ENCODE measurements at regions not wholly inside any gene's neighbourhood (a gene's known extent, or its start where the extent isn't known, plus 50 kb on each side); places are given as distances from the start of the nearest gene placed in this dataset.

DNA sequence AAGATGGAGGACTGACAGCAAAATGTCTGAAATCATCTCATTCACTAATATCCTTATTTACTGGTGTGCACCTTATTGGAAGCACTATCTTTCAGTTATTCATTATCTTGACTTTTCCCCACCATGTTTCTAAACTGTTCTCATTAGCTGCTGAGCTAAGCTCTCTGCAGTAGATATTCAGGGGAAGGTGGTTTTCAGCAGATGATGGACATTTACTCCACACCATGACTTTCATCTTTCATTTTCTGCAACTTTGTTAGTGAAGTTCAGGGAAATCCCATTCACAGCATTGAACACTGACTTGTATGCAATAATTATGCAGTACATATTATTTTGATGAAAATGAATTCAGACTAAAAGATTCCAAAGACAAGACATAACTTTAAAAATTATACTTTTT lies 373.6 kb upstream of the FLRT2 start:
- no peaks in the 10 kb centered on the region for H3K27me3 ChIP-seq (ENCODE audit: control insufficient read depth, insufficient read depth, low read length)
- no peak overlapping the region for H2AFZ ChIP-seq
- TF ChIP-seq, protein P1, sequence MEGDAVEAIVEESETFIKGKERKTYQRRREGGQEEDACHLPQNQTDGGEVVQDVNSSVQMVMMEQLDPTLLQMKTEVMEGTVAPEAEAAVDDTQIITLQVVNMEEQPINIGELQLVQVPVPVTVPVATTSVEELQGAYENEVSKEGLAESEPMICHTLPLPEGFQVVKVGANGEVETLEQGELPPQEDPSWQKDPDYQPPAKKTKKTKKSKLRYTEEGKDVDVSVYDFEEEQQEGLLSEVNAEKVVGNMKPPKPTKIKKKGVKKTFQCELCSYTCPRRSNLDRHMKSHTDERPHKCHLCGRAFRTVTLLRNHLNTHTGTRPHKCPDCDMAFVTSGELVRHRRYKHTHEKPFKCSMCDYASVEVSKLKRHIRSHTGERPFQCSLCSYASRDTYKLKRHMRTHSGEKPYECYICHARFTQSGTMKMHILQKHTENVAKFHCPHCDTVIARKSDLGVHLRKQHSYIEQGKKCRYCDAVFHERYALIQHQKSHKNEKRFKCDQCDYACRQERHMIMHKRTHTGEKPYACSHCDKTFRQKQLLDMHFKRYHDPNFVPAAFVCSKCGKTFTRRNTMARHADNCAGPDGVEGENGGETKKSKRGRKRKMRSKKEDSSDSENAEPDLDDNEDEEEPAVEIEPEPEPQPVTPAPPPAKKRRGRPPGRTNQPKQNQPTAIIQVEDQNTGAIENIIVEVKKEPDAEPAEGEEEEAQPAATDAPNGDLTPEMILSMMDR (IDR thresholded peaks at IDR 0.05): no peak
- no peaks in the 10 kb centered on the region for H3K36me3 ChIP-seq (ENCODE audit: control insufficient read depth, insufficient read depth, low read length)
- no peak overlapping the region for H3K27ac ChIP-seq
- no peak overlapping the region for H3K4me2 ChIP-seq (ENCODE audit: low read length)
- no peak overlapping the region for H3K9ac ChIP-seq
- H3K9me3 ChIP-seq (ENCODE audit: control insufficient read depth, low read length): no peaks in the 10 kb centered on the region
- no peak overlapping the region for H3K4me3 ChIP-seq (ENCODE audit: low read depth, low read length)
- no peaks in the 10 kb centered on the region for H3K79me2 ChIP-seq
- H3K4me1 ChIP-seq: no peaks in the 10 kb centered on the region

DNA sequence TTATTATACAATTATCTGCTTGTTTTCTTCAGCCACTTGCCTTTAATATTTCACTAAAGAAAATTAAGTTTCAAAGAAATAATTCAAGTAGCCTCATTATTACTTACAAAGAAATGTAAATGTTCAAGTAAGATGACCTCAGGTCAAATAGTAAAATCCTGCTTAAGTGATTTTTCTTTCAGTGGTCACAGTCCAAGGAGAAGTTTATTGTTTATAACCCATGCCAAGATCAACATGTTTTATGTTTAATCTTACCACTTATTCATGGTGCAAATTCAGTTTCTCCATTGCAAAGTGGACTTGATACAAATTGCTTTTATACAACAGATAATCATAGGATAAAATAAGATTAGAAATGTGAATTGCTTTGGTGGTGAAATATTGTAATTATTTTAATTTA lies 370.2 kb upstream of the FLRT2 start:
- TF ChIP-seq, protein P1 (IDR thresholded peaks at IDR 0.05): no peak
- Histone ChIP-seq H2AFZ (no peak overlapping the region), H3K4me3 (ENCODE audit: low read depth, low read length) (no peak overlapping the region), H3K4me2 (ENCODE audit: low read length) (no peak overlapping the region), H3K9me3 (ENCODE audit: control insufficient read depth, low read length) (no peaks in the 10 kb centered on the region), H3K79me2 (no peaks in the 10 kb centered on the region), H3K9ac (no peak overlapping the region), H3K27me3 (ENCODE audit: control insufficient read depth, insufficient read depth, low read length) (no peaks in the 10 kb centered on the region), H3K4me1 (no peaks in the 10 kb centered on the region), H3K36me3 (ENCODE audit: control insufficient read depth, insufficient read depth, low read length) (no peaks in the 10 kb centered on the region), H3K27ac (no peak overlapping the region)

DNA sequence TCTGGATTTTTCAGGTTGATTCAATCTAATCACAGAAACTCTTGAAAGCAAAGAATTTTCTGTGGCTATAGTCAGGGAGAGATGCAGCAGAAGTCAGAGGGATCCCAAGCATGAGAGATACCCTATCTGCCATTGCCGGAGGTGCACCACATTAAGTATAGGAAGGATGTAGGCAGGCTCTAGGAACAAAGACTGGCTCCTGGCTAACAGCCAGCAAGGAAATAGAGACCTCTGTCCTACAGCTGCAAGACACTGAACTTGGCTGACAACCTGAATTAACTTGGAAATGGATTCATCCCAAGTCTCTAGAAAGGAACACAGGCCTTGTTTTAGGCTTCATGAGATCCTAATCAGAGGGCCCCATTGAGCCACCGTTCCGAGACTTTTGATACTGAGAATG lies 364.9 kb upstream of the FLRT2 start:
- H2AFZ ChIP-seq: no peak overlapping the region
- no peak overlapping the region for H3K9ac ChIP-seq
- H3K27me3 ChIP-seq (ENCODE audit: control insufficient read depth, insufficient read depth, low read length): no peaks in the 10 kb centered on the region
- no peaks in the 10 kb centered on the region for H3K9me3 ChIP-seq (ENCODE audit: control insufficient read depth, low read length)
- H3K36me3 ChIP-seq (ENCODE audit: control insufficient read depth, insufficient read depth, low read length): no peaks in the 10 kb centered on the region
- no peak overlapping the region for H3K27ac ChIP-seq
- TF ChIP-seq, protein P1 (IDR thresholded peaks at IDR 0.05): no peak
- H3K4me2 ChIP-seq (ENCODE audit: low read length): no peak overlapping the region
- H3K79me2 ChIP-seq: no peaks in the 10 kb centered on the region
- H3K4me3 ChIP-seq (ENCODE audit: low read depth, low read length): no peak overlapping the region
- H3K4me1 ChIP-seq: no peaks in the 10 kb centered on the region

DNA sequence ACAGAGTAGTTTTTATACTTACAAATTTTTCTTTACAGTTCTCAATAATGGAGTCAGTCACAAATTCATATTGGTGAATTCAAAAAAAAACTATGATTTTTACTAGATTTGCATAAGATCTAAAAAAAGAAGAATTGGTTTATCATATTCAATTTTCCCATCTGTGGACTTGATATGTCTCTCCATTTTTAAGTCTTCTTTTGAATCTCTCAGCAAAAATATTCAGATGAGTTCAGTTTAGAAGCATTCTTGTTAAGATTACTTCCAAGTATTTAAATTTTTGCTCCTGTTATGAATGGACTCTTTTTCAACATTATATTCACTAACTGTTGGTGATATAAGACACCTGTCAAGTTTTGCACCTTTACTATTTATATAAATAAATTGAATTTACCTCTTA lies 360.6 kb upstream of the FLRT2 start:
- H2AFZ ChIP-seq: no peak overlapping the region
- H3K4me1 ChIP-seq: no peaks in the 10 kb centered on the region
- H3K27me3 ChIP-seq (ENCODE audit: control insufficient read depth, insufficient read depth, low read length): no peaks in the 10 kb centered on the region
- H3K79me2 ChIP-seq: no peaks in the 10 kb centered on the region
- H3K9ac ChIP-seq: no peak overlapping the region
- TF ChIP-seq, protein P1 (IDR thresholded peaks at IDR 0.05): no peak
- no peak overlapping the region for H3K4me3 ChIP-seq (ENCODE audit: low read depth, low read length)
- no peaks in the 10 kb centered on the region for H3K9me3 ChIP-seq (ENCODE audit: control insufficient read depth, low read length)
- H3K36me3 ChIP-seq (ENCODE audit: control insufficient read depth, insufficient read depth, low read length): no peaks in the 10 kb centered on the region
- H3K4me2 ChIP-seq (ENCODE audit: low read length): no peak overlapping the region
- H3K27ac ChIP-seq: no peak overlapping the region

DNA sequence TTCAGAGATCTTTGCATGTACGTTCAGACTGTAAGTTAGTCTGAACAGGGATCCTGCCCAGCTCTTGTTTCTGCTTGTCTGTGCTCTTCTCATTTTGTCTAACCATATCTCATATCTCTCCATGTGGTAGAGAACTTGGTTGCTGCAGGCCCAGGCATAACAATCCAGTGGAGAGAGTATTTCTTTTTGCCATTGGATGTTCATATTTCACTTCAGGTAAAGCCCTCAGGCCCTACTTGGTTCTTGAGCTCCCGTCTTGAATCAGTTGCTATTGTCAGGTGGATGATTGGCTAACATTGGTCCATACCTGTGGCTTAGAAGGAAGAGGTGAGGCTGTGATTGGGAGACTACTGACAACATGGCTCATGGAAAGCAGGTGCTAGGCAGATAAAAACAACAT lies 357.7 kb upstream of the FLRT2 start:
- no peak overlapping the region for H2AFZ ChIP-seq
- H3K9ac ChIP-seq: no peak overlapping the region
- no peaks in the 10 kb centered on the region for H3K9me3 ChIP-seq (ENCODE audit: control insufficient read depth, low read length)
- no peaks in the 10 kb centered on the region for H3K4me1 ChIP-seq
- H3K79me2 ChIP-seq: no peaks in the 10 kb centered on the region
- no peaks in the 10 kb centered on the region for H3K36me3 ChIP-seq (ENCODE audit: control insufficient read depth, insufficient read depth, low read length)
- H3K27ac ChIP-seq: no peak overlapping the region
- no peaks in the 10 kb centered on the region for H3K27me3 ChIP-seq (ENCODE audit: control insufficient read depth, insufficient read depth, low read length)
- no peak overlapping the region for H3K4me2 ChIP-seq (ENCODE audit: low read length)
- TF ChIP-seq, protein P1 (IDR thresholded peaks at IDR 0.05): no peak
- no peak overlapping the region for H3K4me3 ChIP-seq (ENCODE audit: low read depth, low read length)
